ENCODE measurements at regions not wholly inside any gene's neighbourhood (a gene's known extent, or its start where the extent isn't known, plus 50 kb on each side); places are given as distances from the start of the nearest gene placed in this dataset.

DNA sequence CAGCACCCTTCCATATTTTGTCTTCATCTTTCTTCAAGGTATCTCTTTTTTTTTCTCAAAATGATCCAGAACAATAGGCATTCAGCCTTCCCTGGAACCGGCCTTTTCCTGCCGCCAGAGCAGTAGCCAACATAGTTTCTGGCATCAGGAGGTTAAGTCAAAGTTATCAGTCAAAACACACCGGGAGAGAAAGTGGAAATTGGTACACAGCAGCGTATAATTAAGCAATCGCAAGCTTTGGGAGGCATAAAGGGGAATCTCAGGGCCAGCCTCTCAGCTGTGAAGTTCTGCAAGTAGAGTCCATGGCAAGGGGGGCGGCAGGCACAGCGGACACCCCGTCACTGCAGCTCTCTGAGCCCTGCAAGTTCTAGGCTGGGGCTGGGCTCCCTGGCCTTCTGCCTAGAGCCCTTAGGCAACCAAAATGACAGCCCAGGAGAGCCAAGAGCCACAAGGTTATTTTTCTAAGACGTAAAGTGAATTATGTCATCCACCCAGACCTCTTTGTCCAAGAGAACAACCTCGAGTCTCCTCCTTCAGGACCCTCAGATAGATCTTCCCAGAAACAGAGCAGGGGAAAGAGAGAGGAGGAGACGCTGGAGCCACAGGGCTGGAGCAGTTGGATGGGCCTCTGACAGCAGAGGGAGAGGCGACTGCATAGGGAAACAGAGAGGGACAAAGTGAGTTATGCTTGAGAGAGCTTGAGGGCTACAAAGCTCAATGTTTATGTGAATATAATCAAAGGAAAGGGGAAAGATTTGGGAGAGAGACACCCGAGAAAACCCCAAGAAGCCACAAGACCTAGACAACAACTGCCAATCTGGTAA lies 114.7 kb downstream of the BCL2L11 start:
- ATAC-seq (ENCODE audit: insufficient read depth, low FRiP score), result no peak
- Histone ChIP-seq H3K9ac (ENCODE audit: insufficient read depth in 1 of 2, low read length in 2 of 2) (no peak overlapping the region), H3K27me3 (ENCODE audit: control insufficient read depth in 3 of 3, insufficient read depth in 3 of 3, low read length in 2 of 3) (no peaks in the 10 kb centered on the region), H3K36me3 (ENCODE audit: control insufficient read depth in 4 of 4, insufficient read depth in 4 of 4, low read length in 4 of 4) (peaks cover 0 to 3% (median 0%) of the 10 kb centered on the region in 4 donors), H3K27ac (ENCODE audit: low read depth in 1 of 2, low read length in 1 of 2) (no peak overlapping the region), H3K9me3 (ENCODE audit: control insufficient read depth in 4 of 4, insufficient read depth in 3 of 4, low read length in 3 of 4) (peaks cover 0 to 3% (median 0%) of the 10 kb centered on the region in 4 donors), H3K4me3 (no peak overlapping the region), H3K4me1 (ENCODE audit: control insufficient read depth in 5 of 5, insufficient read depth in 5 of 5, low read length in 5 of 5) (peaks cover 0 to 3% (median 0%) of the 10 kb centered on the region in 5 donors)
- TF ChIP-seq, protein P1, sequence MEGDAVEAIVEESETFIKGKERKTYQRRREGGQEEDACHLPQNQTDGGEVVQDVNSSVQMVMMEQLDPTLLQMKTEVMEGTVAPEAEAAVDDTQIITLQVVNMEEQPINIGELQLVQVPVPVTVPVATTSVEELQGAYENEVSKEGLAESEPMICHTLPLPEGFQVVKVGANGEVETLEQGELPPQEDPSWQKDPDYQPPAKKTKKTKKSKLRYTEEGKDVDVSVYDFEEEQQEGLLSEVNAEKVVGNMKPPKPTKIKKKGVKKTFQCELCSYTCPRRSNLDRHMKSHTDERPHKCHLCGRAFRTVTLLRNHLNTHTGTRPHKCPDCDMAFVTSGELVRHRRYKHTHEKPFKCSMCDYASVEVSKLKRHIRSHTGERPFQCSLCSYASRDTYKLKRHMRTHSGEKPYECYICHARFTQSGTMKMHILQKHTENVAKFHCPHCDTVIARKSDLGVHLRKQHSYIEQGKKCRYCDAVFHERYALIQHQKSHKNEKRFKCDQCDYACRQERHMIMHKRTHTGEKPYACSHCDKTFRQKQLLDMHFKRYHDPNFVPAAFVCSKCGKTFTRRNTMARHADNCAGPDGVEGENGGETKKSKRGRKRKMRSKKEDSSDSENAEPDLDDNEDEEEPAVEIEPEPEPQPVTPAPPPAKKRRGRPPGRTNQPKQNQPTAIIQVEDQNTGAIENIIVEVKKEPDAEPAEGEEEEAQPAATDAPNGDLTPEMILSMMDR (IDR thresholded peaks at IDR 0.05; ENCODE audit: control extremely low read depth, extremely low read depth), result no peak
- 79 to 82% methylated on average over 13 of the region's 13 CpGs for WGBS, 2 donors
- no peak for DNase-seq

DNA sequence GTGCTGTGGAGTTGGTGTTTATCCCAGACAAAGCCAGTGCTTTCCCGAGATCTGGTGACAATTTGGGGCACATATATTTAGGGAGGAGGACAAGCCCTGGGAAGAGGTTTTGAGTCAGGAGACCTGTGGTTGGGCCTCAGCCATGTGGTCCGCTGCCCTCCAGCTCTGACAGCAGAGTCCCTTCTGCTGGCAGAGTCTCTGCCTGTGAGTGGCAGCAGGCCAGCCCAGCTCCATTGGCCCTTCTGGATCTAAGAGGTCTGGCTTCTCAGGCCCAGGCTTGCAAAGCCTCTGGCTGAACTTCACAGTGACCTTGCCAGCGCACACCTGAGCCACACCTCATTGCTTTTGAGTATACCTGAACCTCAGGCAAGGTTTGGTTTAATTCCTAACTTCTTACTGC lies 115.3 kb downstream of the BCL2L11 start:
- H3K36me3 ChIP-seq (ENCODE audit: control insufficient read depth in 4 of 4, insufficient read depth in 4 of 4, low read length in 4 of 4), result peaks cover 0 to 3% (median 0%) of the 10 kb centered on the region in 4 donors
- no peaks in the 10 kb centered on the region for H3K27me3 ChIP-seq (ENCODE audit: control insufficient read depth in 3 of 3, insufficient read depth in 3 of 3, low read length in 2 of 3)
- no peak for ATAC-seq (ENCODE audit: insufficient read depth, low FRiP score)
- no peak overlapping the region for H3K4me3 ChIP-seq
- H3K9ac ChIP-seq (ENCODE audit: insufficient read depth in 1 of 2, low read length in 2 of 2), result no peak overlapping the region
- peaks cover 0 to 3% (median 0%) of the 10 kb centered on the region in 5 donors for H3K4me1 ChIP-seq (ENCODE audit: control insufficient read depth in 5 of 5, insufficient read depth in 5 of 5, low read length in 5 of 5)
- no peak overlapping the region for H3K27ac ChIP-seq (ENCODE audit: low read depth in 1 of 2, low read length in 1 of 2)
- peak in 1 of 3 donors; percentile 10 for DNase-seq
- 86 to 91% methylated on average over 3 of the region's 3 CpGs for WGBS, 2 donors
- peaks cover 0 to 3% (median 0%) of the 10 kb centered on the region in 4 donors for H3K9me3 ChIP-seq (ENCODE audit: control insufficient read depth in 4 of 4, insufficient read depth in 3 of 4, low read length in 3 of 4)
- TF ChIP-seq, protein P1 (IDR thresholded peaks at IDR 0.05; ENCODE audit: control extremely low read depth, extremely low read depth), result no peak

- WGBS, 2 donors, result 67 to 83% methylated on average over 2 of the region's 2 CpGs
- H3K36me3 ChIP-seq (ENCODE audit: control insufficient read depth in 4 of 4, insufficient read depth in 4 of 4, low read length in 4 of 4), result no peaks in the 10 kb centered on the region
- H3K27me3 ChIP-seq (ENCODE audit: control insufficient read depth in 3 of 3, insufficient read depth in 3 of 3, low read length in 2 of 3), result no peaks in the 10 kb centered on the region
- DNase-seq (no peak), ATAC-seq (ENCODE audit: insufficient read depth, low FRiP score) (no peak)
- H3K27ac ChIP-seq (ENCODE audit: low read depth in 1 of 2, low read length in 1 of 2), result no peak overlapping the region
- no peak overlapping the region for H3K9ac ChIP-seq (ENCODE audit: insufficient read depth in 1 of 2, low read length in 2 of 2)
- H3K9me3 ChIP-seq (ENCODE audit: control insufficient read depth in 4 of 4, insufficient read depth in 3 of 4, low read length in 3 of 4), result no peaks in the 10 kb centered on the region
- H3K4me3 ChIP-seq, result no peak overlapping the region
- H3K4me1 ChIP-seq (ENCODE audit: control insufficient read depth in 5 of 5, insufficient read depth in 5 of 5, low read length in 5 of 5), result peaks cover 0 to 3% (median 0%) of the 10 kb centered on the region in 5 donors
- TF ChIP-seq, protein P1 (IDR thresholded peaks at IDR 0.05; ENCODE audit: control extremely low read depth, extremely low read depth), result no peak
Observed at GRCh38 chr2:111238296-111238695, 117.6 kb downstream of the BCL2L11 start.

All from lung (tissue), 11 donors.